OCI-LY7 (cell line): ENCODE measurements at regions not wholly inside any gene's neighbourhood (a gene's known extent, or its start where the extent isn't known, plus 50 kb on each side); places are given as distances from the start of the nearest gene placed in this dataset.

Experiments used
- BruUV-seq: library from RNA; stranded (reverse); fragments of 400-500 nt; replicated peaks from 2 replicates; lab custom pipeline; 2021; lab: Mats Ljungman, UMichigan
- CTCF ChIA-PET: fragments of 300-600 bp; sonication (Branson Sonifier 250); formaldehyde crosslinking; loops from one replicate; lab custom pipeline; 2022; ENCODE audit warnings: antibody characterized with exemption; ENCODE audit not compliant: unreplicated experiment; lab: Charles Lee
- POLR2A ChIA-PET: fragments of 300-600 bp; sonication (Branson Sonifier 250); formaldehyde crosslinking; loops from one replicate; lab custom pipeline; 2022; ENCODE audit warnings: antibody characterized with exemption; lab: Charles Lee
- DNase-seq: peaks from one replicate; pipeline ENCODE4 v3.0.0-alpha.2; 2015; ENCODE audit warnings: low spot score
- H2AFZ ChIP-seq: fragments of 200-600 bp; sonication (generic), shearing (Covaris generic); 2 replicates; pipeline ENCODE4 v1.6.1; 2014; ENCODE audit warnings: mild to moderate bottlenecking, antibody characterized with exemption, low read length, moderate library complexity
- H3K27ac ChIP-seq: fragments of 200-600 bp; sonication (generic); 2 replicates; pipeline ENCODE4 v1.5.1; 2014; ENCODE audit warnings: mixed run types, low read depth, mild to moderate bottlenecking, moderate library complexity, low read length, inconsistent platforms; ENCODE audit not compliant: poor library complexity, severe bottlenecking
- H3K36me3 ChIP-seq: fragments of 200-600 bp; sonication (generic); 2 replicates; pipeline ENCODE4 v1.6.1; 2014; ENCODE audit warnings: mild to moderate bottlenecking, antibody characterized with exemption, low read length, moderate library complexity, mixed read lengths; ENCODE audit not compliant: insufficient read depth
- H3K4me1 ChIP-seq: fragments of 200-600 bp; sonication (generic); 2 replicates; pipeline ENCODE4 v1.5.1; 2014; ENCODE audit warnings: mild to moderate bottlenecking, low read length; ENCODE audit not compliant: insufficient read depth, poor library complexity, severe bottlenecking
- H3K4me2 ChIP-seq: fragments of 200-600 bp; sonication (generic); 2 replicates; pipeline ENCODE4 v1.6.1; 2014; ENCODE audit warnings: mild to moderate bottlenecking, low read length
- H3K4me3 ChIP-seq: fragments of 200-600 bp; sonication (generic); 2 replicates; pipeline ENCODE4 v1.5.1; 2014; ENCODE audit warnings: mild to moderate bottlenecking, low read depth, low read length; ENCODE audit not compliant: poor library complexity, severe bottlenecking
- H3K79me2 ChIP-seq: fragments of 200-600 bp; sonication (generic); 2 replicates; pipeline ENCODE4 v1.6.1; 2016; ENCODE audit warnings: low read depth, mild to moderate bottlenecking, low read length, moderate library complexity, mixed read lengths; ENCODE audit not compliant: insufficient read depth
- H3K9me2 ChIP-seq: fragments of 200-600 bp; sonication (generic); 2 replicates; pipeline ENCODE4 v1.6.1; 2016; ENCODE audit warnings: mild to moderate bottlenecking, low read length, mixed read lengths; ENCODE audit not compliant: insufficient read depth
- H3K9me3 ChIP-seq: fragments of 200-600 bp; sonication (generic); 2 replicates; pipeline ENCODE4 v1.6.1; 2014; ENCODE audit warnings: mild to moderate bottlenecking, mixed run types, low read length, mixed read lengths
- H4K20me1 ChIP-seq: fragments of 200-600 bp; sonication (generic); 2 replicates; pipeline ENCODE4 v1.6.1; 2014; ENCODE audit warnings: mild to moderate bottlenecking, antibody characterized with exemption, low read length, moderate library complexity, mixed read lengths; ENCODE audit not compliant: insufficient read depth
- EZH2phosphoT487 ChIP-seq: fragments of 200-600 bp; sonication (generic); IDR thresholded peaks from 2 replicates; pipeline ENCODE4 v1.6.1; 2018; ENCODE audit warnings: low read depth, borderline replicate concordance, mild to moderate bottlenecking, mixed run types, antibody characterized with exemption, low read length, moderate library complexity, mixed read lengths
- intact Hi-C: fragments of 100-400 bp; cut with micrococcal nuclease; formaldehyde crosslinking; loops from one replicate; pipeline ENCODE4 v1.10.0; 2022; ENCODE audit not compliant: unreplicated experiment
- TF ChIP-seq, protein P1 (sequence below): fragments of 200-600 bp; sonication (generic); conservative IDR thresholded peaks from 2 replicates; pipeline ENCODE4 v1.5.1; 2014; ENCODE audit warnings: mild to moderate bottlenecking, antibody characterized with exemption, low read length, moderate library complexity, mixed read lengths

DNA sequence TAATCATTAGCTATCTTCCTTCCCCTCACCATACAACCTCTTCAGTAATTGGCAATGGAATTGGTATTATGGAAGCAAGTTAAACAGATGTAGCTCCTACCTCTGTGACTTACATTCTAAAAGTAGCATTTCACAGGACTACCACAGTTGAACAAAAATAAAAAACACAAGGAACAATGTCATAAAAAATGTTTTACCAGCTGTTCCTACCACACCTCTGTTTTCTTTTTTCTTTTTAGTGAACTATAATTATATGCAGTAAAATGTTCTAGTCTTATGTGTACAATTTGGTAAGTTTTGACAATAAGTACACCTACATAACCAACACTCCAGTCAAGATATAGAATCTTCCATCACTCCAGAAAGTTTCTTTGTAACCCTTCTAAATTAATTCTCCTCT is 54.1 kb upstream of the GEMIN8 start:
- ChIA-PET CTCF (no interaction called here), POLR2A (no interaction called here)
- intact Hi-C loops, result no loop called here
- Histone ChIP-seq H3K4me1 (no peaks in the 10 kb centered on the region), H2AFZ (no peak overlapping the region), H3K9me3 (no peaks in the 10 kb centered on the region), H3K36me3 (no peaks in the 10 kb centered on the region), H3K9me2 (no peaks in the 10 kb centered on the region), H4K20me1 (no peaks in the 10 kb centered on the region), H3K79me2 (no peaks in the 10 kb centered on the region), H3K4me2 (no peak overlapping the region), H3K4me3 (no peak overlapping the region), H3K27ac (no peak overlapping the region)
- no TSS peak for BruUV-seq
- no peak for DNase-seq
- TF ChIP-seq, protein P1, sequence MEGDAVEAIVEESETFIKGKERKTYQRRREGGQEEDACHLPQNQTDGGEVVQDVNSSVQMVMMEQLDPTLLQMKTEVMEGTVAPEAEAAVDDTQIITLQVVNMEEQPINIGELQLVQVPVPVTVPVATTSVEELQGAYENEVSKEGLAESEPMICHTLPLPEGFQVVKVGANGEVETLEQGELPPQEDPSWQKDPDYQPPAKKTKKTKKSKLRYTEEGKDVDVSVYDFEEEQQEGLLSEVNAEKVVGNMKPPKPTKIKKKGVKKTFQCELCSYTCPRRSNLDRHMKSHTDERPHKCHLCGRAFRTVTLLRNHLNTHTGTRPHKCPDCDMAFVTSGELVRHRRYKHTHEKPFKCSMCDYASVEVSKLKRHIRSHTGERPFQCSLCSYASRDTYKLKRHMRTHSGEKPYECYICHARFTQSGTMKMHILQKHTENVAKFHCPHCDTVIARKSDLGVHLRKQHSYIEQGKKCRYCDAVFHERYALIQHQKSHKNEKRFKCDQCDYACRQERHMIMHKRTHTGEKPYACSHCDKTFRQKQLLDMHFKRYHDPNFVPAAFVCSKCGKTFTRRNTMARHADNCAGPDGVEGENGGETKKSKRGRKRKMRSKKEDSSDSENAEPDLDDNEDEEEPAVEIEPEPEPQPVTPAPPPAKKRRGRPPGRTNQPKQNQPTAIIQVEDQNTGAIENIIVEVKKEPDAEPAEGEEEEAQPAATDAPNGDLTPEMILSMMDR, result no peak
- TF ChIP-seq EZH2phosphoT487, result no peak

DNA sequence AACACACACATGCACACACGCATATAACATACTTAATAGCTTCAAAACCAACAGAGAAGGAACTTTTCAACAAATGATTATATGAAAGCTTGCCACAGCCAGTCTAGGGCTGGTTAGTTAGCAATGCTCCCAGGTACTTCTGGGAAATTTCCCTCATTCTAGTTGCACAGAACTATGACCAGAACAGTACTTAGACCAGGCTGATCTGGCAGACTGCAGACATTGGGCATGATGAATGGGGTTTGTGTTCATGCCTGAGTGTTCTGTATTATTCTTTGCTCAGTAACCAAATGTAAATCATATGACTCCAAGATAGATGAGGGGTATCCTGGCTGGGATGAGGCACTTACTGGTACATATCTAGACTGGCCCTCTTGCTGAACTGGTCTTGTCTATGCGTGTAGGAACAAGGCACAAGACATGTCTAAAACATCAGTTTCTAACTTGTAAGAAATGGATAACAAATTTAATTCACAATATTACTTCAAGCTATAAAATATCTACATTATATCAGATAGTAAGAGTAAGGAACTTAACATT is 50.3 kb upstream of the GEMIN8 start:
- intact Hi-C loops, result no loop called here
- TF ChIP-seq EZH2phosphoT487, result no peak
- TF ChIP-seq, protein P1, result no peak
- H3K4me2 ChIP-seq, result no peak overlapping the region
- no peak for DNase-seq
- ChIA-PET CTCF (no interaction called here), POLR2A (no interaction called here)
- no peaks in the 10 kb centered on the region for H3K9me3 ChIP-seq
- no peaks in the 10 kb centered on the region for H3K36me3 ChIP-seq
- no peaks in the 10 kb centered on the region for H4K20me1 ChIP-seq
- no peaks in the 10 kb centered on the region for H3K79me2 ChIP-seq
- H3K9me2 ChIP-seq, result no peaks in the 10 kb centered on the region
- H2AFZ ChIP-seq, result no peak overlapping the region
- no peaks in the 10 kb centered on the region for H3K4me1 ChIP-seq
- H3K27ac ChIP-seq, result no peak overlapping the region
- BruUV-seq, result no TSS peak
- H3K4me3 ChIP-seq, result no peak overlapping the region
